GM18520 (cell line): ENCODE measurements at regions not wholly inside any gene's neighbourhood (a gene's known extent, or its start where the extent isn't known, plus 50 kb on each side); places are given as distances from the start of the nearest gene placed in this dataset.
"Not testable (repeated sequence)": the region's sequence is repeated elsewhere in the genome, so short reads cannot be mapped to it uniquely, and the experiment has no call there.

Source experiments
- ATAC-seq: cut with Tn5 transposase; IDR thresholded peaks from one replicate; pipeline ENCODE4 v1.9.1; 2021; ENCODE audit not compliant: unreplicated experiment

GRCh38 chr6:150299873-150300485 lies 68.8 kb upstream of the IYD start:
- no peak for ATAC-seq

- peak; percentile 60 for ATAC-seq
These were observed 66.8 kb upstream of the IYD start for GRCh38 chr6:150301846-150302519.

DNA sequence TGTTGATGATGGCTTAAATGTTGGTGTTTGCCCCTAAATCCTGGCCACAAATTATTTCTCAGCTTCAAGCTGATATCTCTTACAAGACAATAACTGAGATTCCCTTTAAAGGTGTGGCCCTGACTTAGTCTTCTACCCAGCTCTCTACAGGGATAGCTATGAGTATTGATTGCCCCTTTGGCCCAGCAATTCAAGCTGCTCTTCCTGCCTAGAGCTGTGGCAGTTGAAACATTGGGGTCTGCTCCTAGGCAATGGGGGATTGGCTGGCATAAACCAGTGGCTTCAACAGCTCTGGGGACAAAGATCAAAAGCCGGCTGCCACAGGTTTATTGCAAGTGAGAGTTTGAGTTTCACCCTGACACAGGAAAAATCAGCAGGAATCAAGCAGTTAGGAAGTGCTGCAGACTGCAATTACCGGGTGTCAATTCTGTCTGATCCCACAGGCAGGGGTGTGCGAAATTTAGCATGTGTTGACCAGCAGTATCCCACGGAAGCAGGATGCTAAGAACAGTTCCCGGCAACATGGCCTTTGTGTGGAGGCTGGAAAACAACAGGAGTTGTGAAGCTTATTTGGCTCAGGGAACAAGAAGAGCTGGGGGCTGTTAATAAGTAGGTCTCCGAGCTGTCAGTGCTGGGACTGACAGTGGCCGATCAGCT lies 66.2 kb upstream of the IYD start:
- no peak for ATAC-seq

GRCh38 chr6:150303256-150303655 lies 65.6 kb upstream of the IYD start:
- ATAC-seq: no peak

- ATAC-seq: no peak
These were observed 64.4 kb upstream of the IYD start for GRCh38 chr6:150304429-150304828.

DNA sequence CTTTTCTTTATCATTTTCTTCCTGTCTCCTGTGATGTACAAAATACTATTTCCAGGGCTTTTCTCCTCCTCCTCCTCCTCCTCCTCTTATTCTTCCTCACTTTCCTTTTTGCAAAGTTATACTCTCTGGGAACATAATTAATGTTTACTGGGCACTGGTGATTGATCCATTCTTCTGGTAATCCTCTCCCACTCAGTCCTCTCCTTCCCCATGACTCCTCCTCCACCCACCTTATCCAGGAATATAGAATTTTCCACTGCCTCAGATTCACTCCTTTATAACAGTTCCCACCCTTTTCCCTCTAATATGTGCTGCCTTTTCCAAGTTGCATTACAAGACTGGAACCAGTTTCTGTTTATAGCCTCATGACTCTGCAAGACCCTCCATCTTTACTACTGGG lies 62.5 kb upstream of the IYD start:
- ATAC-seq: no peak

DNA sequence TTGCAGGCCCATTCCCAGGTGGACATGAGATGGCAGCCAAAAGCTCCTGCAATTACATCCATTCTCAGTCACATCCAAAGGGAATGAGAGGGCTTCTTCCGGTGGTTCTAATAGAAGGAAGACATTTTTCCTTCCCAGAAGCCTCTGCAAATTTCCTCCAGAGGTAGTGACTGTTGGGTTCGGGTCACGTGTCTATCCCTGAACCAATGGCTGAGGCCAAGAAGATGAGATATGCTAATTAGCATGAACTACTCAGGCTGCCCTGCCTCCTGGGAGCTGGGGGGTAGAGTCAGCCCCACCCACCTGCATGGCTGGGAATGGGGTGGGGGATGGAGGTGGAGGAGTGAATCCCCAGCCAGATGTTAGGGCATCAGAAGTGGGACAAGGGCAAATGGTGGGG lies 61.3 kb upstream of the IYD start:
- ATAC-seq: no peak

DNA sequence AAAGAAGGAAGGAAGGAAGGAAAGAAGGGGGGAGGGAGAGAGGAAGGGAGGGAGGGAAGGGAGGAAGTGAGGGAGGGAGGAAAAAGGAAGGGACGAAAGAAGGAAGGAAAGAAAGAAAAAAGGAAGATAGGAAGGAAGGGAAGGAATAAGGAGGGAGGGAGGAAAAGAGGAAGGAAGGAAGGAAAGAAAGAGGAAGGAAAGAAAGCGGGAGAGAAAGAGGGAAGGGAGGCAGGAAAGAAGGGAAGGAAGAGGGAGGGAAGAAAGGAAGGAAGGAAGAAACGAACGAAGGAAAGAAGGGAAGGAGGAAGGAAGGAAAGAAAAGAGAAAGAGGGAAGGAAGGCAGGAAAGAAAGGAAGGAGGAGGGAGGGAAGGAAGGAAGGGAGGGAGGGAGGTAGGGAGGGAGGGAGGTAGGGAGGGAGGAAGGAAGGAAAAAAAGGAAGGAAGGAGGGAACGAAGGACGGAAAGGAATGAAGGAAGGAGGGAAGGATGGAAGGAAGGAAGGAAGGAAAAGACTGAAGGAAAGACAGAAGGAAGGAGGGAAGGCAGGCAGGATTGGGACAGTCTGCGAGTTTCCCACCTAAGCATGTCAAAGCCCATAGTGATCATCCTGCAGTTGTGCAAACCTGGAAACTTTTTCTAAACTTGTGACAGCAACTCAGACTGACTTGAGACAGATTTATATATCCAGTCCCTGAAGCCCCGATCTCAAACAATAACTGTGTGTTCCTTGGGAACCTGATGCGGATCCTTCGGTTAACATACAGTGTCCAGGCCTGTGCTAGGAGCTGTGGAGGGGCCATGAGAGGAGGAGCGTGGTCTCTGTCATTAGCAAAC lies 59.8 kb upstream of the IYD start:
- ATAC-seq: no peak

GRCh38 chr6:150310539-150310938 lies 58.3 kb upstream of the IYD start:
- ATAC-seq: no peak

- not testable (repeated sequence) for ATAC-seq
These were observed 57.5 kb upstream of the IYD start for GRCh38 chr6:150311149-150311944.

DNA sequence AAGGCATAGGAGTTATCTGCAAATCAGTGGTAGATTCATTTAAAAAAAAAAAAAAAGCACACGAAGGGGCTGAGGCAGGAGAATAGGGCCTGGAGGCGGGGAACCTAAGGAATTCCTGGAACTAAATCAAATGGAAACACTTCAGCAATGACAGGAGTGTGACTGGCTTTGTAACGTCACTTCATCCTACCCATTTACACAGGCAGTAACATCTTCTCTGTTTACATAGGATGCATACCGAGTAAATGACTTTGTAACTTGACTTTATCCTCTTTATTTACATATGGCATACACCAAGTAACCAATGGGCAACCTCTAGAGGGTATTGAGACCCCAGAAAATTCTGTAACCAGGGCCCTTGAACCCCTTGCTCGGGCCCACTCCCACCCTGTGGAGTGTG lies 56.4 kb upstream of the IYD start:
- no peak for ATAC-seq

- no peak for ATAC-seq
These were observed 55.8 kb upstream of the IYD start for GRCh38 chr6:150312844-150313584.

- ATAC-seq: no peak
These were observed 55.0 kb upstream of the IYD start for GRCh38 chr6:150313781-150314180.

- no peak for ATAC-seq
These were observed 54.3 kb upstream of the IYD start for GRCh38 chr6:150314230-150315188.

- no peak for ATAC-seq
These were observed 53.2 kb upstream of the IYD start for GRCh38 chr6:150315626-150316025.

- no peak for ATAC-seq
These were observed 51.9 kb upstream of the IYD start for GRCh38 chr6:150316936-150317335.
